ENCODE measurements at regions not wholly inside any gene's neighbourhood (a gene's known extent, or its start where the extent isn't known, plus 50 kb on each side); places are given as distances from the start of the nearest gene placed in this dataset.

GRCh38 chr6:40169878-40170277 is 235.6 kb upstream of the MOCS1 start:
- intact Hi-C loops (cut with DNase I): no loop called here
- WGBS, 2 donors: 72 to 82% methylated on average over 7 of the region's 7 CpGs
- Histone ChIP-seq H3K4me3 (no peak overlapping the region), H3K4me1 (no peaks in the 10 kb centered on the region), H3K36me3 (no peaks in the 10 kb centered on the region), H3K9me3 (no peaks in the 10 kb centered on the region), H3K27me3 (no peaks in the 10 kb centered on the region), H3K27ac (no peak overlapping the region)
- TF ChIP-seq EP300 (IDR thresholded peaks at IDR 0.05): no peak
- no peak for TF ChIP-seq POLR2A (IDR thresholded peaks at IDR 0.05)
- no peak for TF ChIP-seq POLR2AphosphoS5 (IDR thresholded peaks at IDR 0.05)
- TF ChIP-seq, protein P1, sequence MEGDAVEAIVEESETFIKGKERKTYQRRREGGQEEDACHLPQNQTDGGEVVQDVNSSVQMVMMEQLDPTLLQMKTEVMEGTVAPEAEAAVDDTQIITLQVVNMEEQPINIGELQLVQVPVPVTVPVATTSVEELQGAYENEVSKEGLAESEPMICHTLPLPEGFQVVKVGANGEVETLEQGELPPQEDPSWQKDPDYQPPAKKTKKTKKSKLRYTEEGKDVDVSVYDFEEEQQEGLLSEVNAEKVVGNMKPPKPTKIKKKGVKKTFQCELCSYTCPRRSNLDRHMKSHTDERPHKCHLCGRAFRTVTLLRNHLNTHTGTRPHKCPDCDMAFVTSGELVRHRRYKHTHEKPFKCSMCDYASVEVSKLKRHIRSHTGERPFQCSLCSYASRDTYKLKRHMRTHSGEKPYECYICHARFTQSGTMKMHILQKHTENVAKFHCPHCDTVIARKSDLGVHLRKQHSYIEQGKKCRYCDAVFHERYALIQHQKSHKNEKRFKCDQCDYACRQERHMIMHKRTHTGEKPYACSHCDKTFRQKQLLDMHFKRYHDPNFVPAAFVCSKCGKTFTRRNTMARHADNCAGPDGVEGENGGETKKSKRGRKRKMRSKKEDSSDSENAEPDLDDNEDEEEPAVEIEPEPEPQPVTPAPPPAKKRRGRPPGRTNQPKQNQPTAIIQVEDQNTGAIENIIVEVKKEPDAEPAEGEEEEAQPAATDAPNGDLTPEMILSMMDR (IDR thresholded peaks at IDR 0.05): no peak
- DNase-seq: no peak

DNA sequence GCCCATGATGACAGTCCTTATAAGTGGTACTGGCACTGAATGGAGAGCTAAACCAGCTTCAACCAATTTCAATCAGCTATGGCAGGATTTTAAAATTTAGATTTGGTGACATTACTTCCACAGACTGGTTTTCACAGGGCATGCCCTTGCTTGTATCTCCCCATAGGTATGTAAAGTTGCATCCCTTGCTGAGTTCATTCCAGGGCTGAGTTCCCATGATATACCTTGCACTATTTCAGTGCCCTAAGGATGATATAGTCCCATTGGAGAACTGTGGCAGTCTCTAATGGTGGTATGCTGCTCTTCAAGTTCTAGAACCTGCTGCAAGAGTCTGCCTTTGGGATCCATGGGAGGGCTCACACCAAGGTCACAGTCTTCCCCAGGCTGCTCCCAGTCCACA is 232.7 kb upstream of the MOCS1 start:
- H3K9me3 ChIP-seq: no peaks in the 10 kb centered on the region

DNA sequence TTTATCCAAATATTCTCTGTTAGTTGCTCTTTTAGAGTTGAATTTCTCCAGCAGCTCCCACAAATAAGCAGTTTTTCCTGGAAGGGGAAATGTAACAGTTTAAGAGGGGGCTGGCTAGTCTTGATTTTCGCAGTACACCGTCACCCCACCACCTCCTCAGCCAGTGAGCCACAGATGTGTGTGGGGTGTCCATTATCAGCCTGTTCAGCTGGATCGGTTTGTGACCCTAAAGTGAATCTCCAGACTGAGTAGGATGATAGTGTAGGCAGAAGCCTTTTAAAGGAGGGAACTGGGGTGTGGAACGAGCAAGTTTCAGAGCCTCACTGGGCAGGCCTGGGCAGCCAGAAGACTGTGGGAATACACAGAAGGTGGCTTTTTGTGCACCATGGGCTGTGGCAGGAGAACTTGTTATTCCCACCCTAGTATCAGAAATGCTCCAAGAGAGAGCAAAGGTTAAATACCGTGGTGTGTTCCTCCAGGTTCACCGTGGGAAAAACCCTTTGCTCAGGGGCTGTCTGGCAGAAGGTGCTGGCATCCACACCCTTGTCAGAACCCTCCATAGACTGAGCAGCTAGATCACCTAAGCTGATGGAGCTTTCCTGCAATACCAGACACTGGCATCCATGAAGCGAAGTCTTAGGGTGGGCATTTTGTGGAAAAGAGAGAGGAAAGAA is 230.9 kb upstream of the MOCS1 start:
- H3K9me3 ChIP-seq: no peaks in the 10 kb centered on the region
- no peak overlapping the region for H3K4me3 ChIP-seq
- H3K27ac ChIP-seq: no peak overlapping the region
- WGBS, 2 donors: 66 to 84% methylated on average over 7 of the region's 7 CpGs
- H3K4me1 ChIP-seq: no peaks in the 10 kb centered on the region
- no peak for DNase-seq
- TF ChIP-seq, protein P1 (IDR thresholded peaks at IDR 0.05): no peak
- no peak for TF ChIP-seq POLR2A (IDR thresholded peaks at IDR 0.05)
- TF ChIP-seq POLR2AphosphoS5 (IDR thresholded peaks at IDR 0.05): no peak
- no peak for TF ChIP-seq EP300 (IDR thresholded peaks at IDR 0.05)
- no peaks in the 10 kb centered on the region for H3K36me3 ChIP-seq
- intact Hi-C loops (cut with DNase I): no loop called here
- H3K27me3 ChIP-seq: no peaks in the 10 kb centered on the region

More for the DNA sequence above, 232.7 kb upstream of the MOCS1 start:
- DNase-seq: no peak
- no peaks in the 10 kb centered on the region for H3K36me3 ChIP-seq
- no peaks in the 10 kb centered on the region for H3K27me3 ChIP-seq
- no peaks in the 10 kb centered on the region for H3K4me1 ChIP-seq
- intact Hi-C loops (cut with DNase I): no loop called here
- TF ChIP-seq, protein P1 (IDR thresholded peaks at IDR 0.05): no peak
- TF ChIP-seq EP300 (IDR thresholded peaks at IDR 0.05) (no peak), POLR2A (IDR thresholded peaks at IDR 0.05) (no peak), POLR2AphosphoS5 (IDR thresholded peaks at IDR 0.05) (no peak)
- no peak overlapping the region for H3K27ac ChIP-seq
- no peak overlapping the region for H3K4me3 ChIP-seq

- WGBS, 2 donors: 85 to 86% methylated on average over 8 of the region's 8 CpGs
- DNase-seq: no peak
- Histone ChIP-seq H3K27ac (no peak overlapping the region), H3K9me3 (no peaks in the 10 kb centered on the region), H3K4me3 (no peak overlapping the region), H3K36me3 (no peaks in the 10 kb centered on the region), H3K4me1 (no peaks in the 10 kb centered on the region), H3K27me3 (no peaks in the 10 kb centered on the region)
- intact Hi-C loops (cut with DNase I): no loop called here
- TF ChIP-seq POLR2AphosphoS5 (IDR thresholded peaks at IDR 0.05) (no peak), POLR2A (IDR thresholded peaks at IDR 0.05) (no peak), EP300 (IDR thresholded peaks at IDR 0.05) (no peak)
- TF ChIP-seq, protein P1 (IDR thresholded peaks at IDR 0.05): no peak
These were observed 230.1 kb upstream of the MOCS1 start for GRCh38 chr6:40164345-40164755.

DNA sequence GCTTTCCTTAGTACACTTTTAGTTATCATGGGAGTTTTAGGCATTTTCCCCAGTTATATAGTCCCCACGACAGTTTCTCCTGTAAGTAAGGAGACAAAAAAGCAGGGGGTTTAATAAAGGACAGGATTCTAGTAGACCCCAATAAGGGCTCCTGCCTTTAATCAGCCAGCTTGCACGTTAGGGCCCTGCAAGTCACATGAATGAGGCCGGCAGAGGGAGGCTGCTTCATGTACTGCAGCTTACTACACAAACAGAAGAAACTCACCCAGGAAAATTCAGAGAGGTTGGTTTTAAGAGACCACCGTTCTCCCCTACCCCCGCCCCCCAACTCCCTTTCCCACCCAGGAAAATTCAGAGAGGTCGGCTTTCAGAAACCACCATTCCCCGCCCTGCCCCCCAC is 229.7 kb upstream of the MOCS1 start:
- TF ChIP-seq POLR2A (IDR thresholded peaks at IDR 0.05) (no peak), EP300 (IDR thresholded peaks at IDR 0.05) (no peak), POLR2AphosphoS5 (IDR thresholded peaks at IDR 0.05) (no peak)
- TF ChIP-seq, protein P1 (IDR thresholded peaks at IDR 0.05): no peak

More for the DNA sequence above, 229.7 kb upstream of the MOCS1 start:
- Histone ChIP-seq H3K27me3 (no peaks in the 10 kb centered on the region), H3K27ac (no peak overlapping the region), H3K4me1 (no peaks in the 10 kb centered on the region), H3K4me3 (no peak overlapping the region), H3K36me3 (no peaks in the 10 kb centered on the region), H3K9me3 (no peaks in the 10 kb centered on the region)
- no peak for DNase-seq
- 77 to 79% methylated on average over 7 of the region's 7 CpGs for WGBS, 2 donors
- intact Hi-C loops (cut with DNase I): no loop called here

Measured in sigmoid colon (tissue), 6 donors.